ENCODE measurements at regions not wholly inside any gene's neighbourhood (a gene's known extent, or its start where the extent isn't known, plus 50 kb on each side); places are given as distances from the start of the nearest gene placed in this dataset.

GRCh38 chr5:82692826-82693225 is 384.4 kb downstream of the TMEM167A start:
- no peak for TF ChIP-seq TAF1 (IDR thresholded peaks at IDR 0.05; ENCODE audit: low read depth, low read length)
- TF ChIP-seq CEBPB (IDR thresholded peaks at IDR 0.05; ENCODE audit: low read depth, low read length), result no peak
- no peak for TF ChIP-seq RNF2 (IDR thresholded peaks at IDR 0.05; ENCODE audit: borderline replicate concordance, low read depth, low read length, missing control alignments, poor library complexity, severe bottlenecking)
- TF ChIP-seq HDAC6 (IDR thresholded peaks at IDR 0.05; ENCODE audit: low read depth, low read length), result no peak
- TF ChIP-seq, protein P1, sequence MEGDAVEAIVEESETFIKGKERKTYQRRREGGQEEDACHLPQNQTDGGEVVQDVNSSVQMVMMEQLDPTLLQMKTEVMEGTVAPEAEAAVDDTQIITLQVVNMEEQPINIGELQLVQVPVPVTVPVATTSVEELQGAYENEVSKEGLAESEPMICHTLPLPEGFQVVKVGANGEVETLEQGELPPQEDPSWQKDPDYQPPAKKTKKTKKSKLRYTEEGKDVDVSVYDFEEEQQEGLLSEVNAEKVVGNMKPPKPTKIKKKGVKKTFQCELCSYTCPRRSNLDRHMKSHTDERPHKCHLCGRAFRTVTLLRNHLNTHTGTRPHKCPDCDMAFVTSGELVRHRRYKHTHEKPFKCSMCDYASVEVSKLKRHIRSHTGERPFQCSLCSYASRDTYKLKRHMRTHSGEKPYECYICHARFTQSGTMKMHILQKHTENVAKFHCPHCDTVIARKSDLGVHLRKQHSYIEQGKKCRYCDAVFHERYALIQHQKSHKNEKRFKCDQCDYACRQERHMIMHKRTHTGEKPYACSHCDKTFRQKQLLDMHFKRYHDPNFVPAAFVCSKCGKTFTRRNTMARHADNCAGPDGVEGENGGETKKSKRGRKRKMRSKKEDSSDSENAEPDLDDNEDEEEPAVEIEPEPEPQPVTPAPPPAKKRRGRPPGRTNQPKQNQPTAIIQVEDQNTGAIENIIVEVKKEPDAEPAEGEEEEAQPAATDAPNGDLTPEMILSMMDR (IDR thresholded peaks at IDR 0.05; ENCODE audit: control extremely low read depth in 1 of 3, insufficient read depth in 1 of 3, low read depth in 1 of 3, low read length in 3 of 3), result no peak
- no peak for TF ChIP-seq BACH1 (IDR thresholded peaks at IDR 0.05; ENCODE audit: low read length)
- no peak for TF ChIP-seq EZH2 (IDR thresholded peaks at IDR 0.05; ENCODE audit: low read depth, low read length, severe bottlenecking)
- TF ChIP-seq SP1 (IDR thresholded peaks at IDR 0.05; ENCODE audit: low read depth, low read length), result no peak
- TF ChIP-seq MAX (IDR thresholded peaks at IDR 0.05), result no peak
- no peak for TF ChIP-seq RAD21 (IDR thresholded peaks at IDR 0.05 in 1 of 2, conservative IDR thresholded peaks at IDR 0.05 in 1 of 2; ENCODE audit: low read depth in 2 of 2, low read length in 2 of 2)
- TF ChIP-seq TCF12 (IDR thresholded peaks at IDR 0.05; ENCODE audit: low read depth, low read length), result no peak
- TF ChIP-seq RFX5 (IDR thresholded peaks at IDR 0.05; ENCODE audit: borderline replicate concordance, low read depth, low read length), result no peak
- TF ChIP-seq HDAC2 (IDR thresholded peaks at IDR 0.05; ENCODE audit: borderline replicate concordance in 1 of 2, low read depth in 2 of 2, low read length in 2 of 2), result no peak
- TF ChIP-seq JUND (IDR thresholded peaks at IDR 0.05; ENCODE audit: low read length), result no peak

Measured in H1 (cell line).